HG02610 (cell line): ENCODE measurements at regions not wholly inside any gene's neighbourhood (a gene's known extent, or its start where the extent isn't known, plus 50 kb on each side); places are given as distances from the start of the nearest gene placed in this dataset.

Source experiments
- ATAC-seq: cut with Tn5 transposase; IDR thresholded peaks from one replicate; pipeline ENCODE4 v1.9.1; 2021; ENCODE audit warnings: mild to moderate bottlenecking, moderate library complexity; ENCODE audit not compliant: unreplicated experiment

GRCh38 chr2:36069074-36069473 lies 286.5 kb upstream of the CRIM1 start:
- no peak for ATAC-seq

GRCh38 chr2:36068086-36068485 lies 287.5 kb upstream of the CRIM1 start:
- no peak for ATAC-seq

- no peak for ATAC-seq
Measured at GRCh38 chr2:36060133-36060532, 295.4 kb upstream of the CRIM1 start.

GRCh38 chr2:36059691-36060090 lies 295.9 kb upstream of the CRIM1 start:
- peak; percentile 98 for ATAC-seq

- ATAC-seq = peak; percentile 61
Measured at GRCh38 chr2:36058953-36059352, 296.6 kb upstream of the CRIM1 start.

GRCh38 chr2:36058076-36058475 lies 297.5 kb upstream of the CRIM1 start:
- ATAC-seq = no peak

- ATAC-seq = no peak
Measured at GRCh38 chr2:36052819-36053218, 302.8 kb upstream of the CRIM1 start.

GRCh38 chr2:36044411-36044810 lies 311.2 kb upstream of the CRIM1 start:
- peak; percentile 45 for ATAC-seq

GRCh38 chr2:36035137-36035536 lies 320.4 kb upstream of the CRIM1 start:
- ATAC-seq = no peak

GRCh38 chr2:36032046-36032445 lies 323.5 kb upstream of the CRIM1 start:
- ATAC-seq = no peak

- no peak for ATAC-seq
Measured at GRCh38 chr2:36031471-36031870, 324.1 kb upstream of the CRIM1 start.

GRCh38 chr2:36027616-36028015 lies 328.0 kb upstream of the CRIM1 start:
- no peak for ATAC-seq

- no peak for ATAC-seq
Measured at GRCh38 chr2:36013064-36013463, 342.5 kb upstream of the CRIM1 start.

GRCh38 chr2:36006444-36006843 lies 349.1 kb upstream of the CRIM1 start:
- ATAC-seq = no peak

- no peak for ATAC-seq
Measured at GRCh38 chr2:36002941-36003340, 352.6 kb upstream of the CRIM1 start.

GRCh38 chr2:35997488-35997887 lies 358.1 kb upstream of the CRIM1 start:
- ATAC-seq = no peak

GRCh38 chr2:35989503-35989902 lies 366.1 kb upstream of the CRIM1 start:
- ATAC-seq = no peak

GRCh38 chr2:35989040-35989439 lies 366.5 kb upstream of the CRIM1 start:
- no peak for ATAC-seq

GRCh38 chr2:35986871-35987270 lies 368.7 kb upstream of the CRIM1 start:
- no peak for ATAC-seq

- peak; percentile 97 for ATAC-seq
Measured at GRCh38 chr2:35978218-35978617, 377.4 kb upstream of the CRIM1 start.

GRCh38 chr2:35976611-35977010 lies 379.0 kb upstream of the CRIM1 start:
- no peak for ATAC-seq

- ATAC-seq = no peak
Measured at GRCh38 chr2:35973737-35974132, 381.8 kb upstream of the CRIM1 start.

- peak; percentile 76 for ATAC-seq
Measured at GRCh38 chr2:35973132-35973736, 382.3 kb upstream of the CRIM1 start.
